GM12872 (cell line): ENCODE measurements at regions not wholly inside any gene's neighbourhood (a gene's known extent, or its start where the extent isn't known, plus 50 kb on each side); places are given as distances from the start of the nearest gene placed in this dataset.

Experiments used
- CTCF ChIP-seq: IDR thresholded peaks from 3 replicates; pipeline ENCODE4 v1.5.1; 2011; ENCODE audit warnings: low read depth, mild to moderate bottlenecking, low read length, moderate library complexity; ENCODE audit not compliant: insufficient read depth

- no peak for TF ChIP-seq CTCF
These were observed 111.6 kb upstream of the DLX2 start for GRCh38 chr2:172214252-172214651.

GRCh38 chr2:172215172-172215935 lies 112.7 kb upstream of the DLX2 start:
- TF ChIP-seq CTCF, result no peak

- no peak for TF ChIP-seq CTCF
These were observed 113.2 kb upstream of the DLX2 start for GRCh38 chr2:172215936-172216335.

GRCh38 chr2:172216477-172216876 lies 113.8 kb upstream of the DLX2 start:
- TF ChIP-seq CTCF, result no peak

GRCh38 chr2:172219201-172219600 lies 116.5 kb upstream of the DLX2 start:
- TF ChIP-seq CTCF, result no peak

- TF ChIP-seq CTCF, result no peak
These were observed 117.4 kb upstream of the DLX2 start for GRCh38 chr2:172220121-172220520.

- no peak for TF ChIP-seq CTCF
These were observed 120.9 kb upstream of the DLX2 start for GRCh38 chr2:172223601-172224054.
